ENCODE measurements at regions not wholly inside any gene's neighbourhood (a gene's known extent, or its start where the extent isn't known, plus 50 kb on each side); places are given as distances from the start of the nearest gene placed in this dataset.

GRCh38 chr6:74931558-74931957, 274.3 kb downstream of the COL12A1 start:
- H3K4me1 ChIP-seq: peaks cover 0 to 24% (median 0%) of the 10 kb centered on the region in 3 donors
- 38 to 45% methylated on average over 1 of the region's 1 CpG for WGBS, 2 donors
- TF ChIP-seq CTCF (IDR thresholded peaks at IDR 0.05) (no peak), POLR2A (IDR thresholded peaks at IDR 0.05) (no peak)

GRCh38 chr6:74928203-74928602, 277.6 kb downstream of the COL12A1 start:
- WGBS, 2 donors: 45 to 50% methylated on average over 4 of the region's 4 CpGs
- no peaks in the 10 kb centered on the region for H3K27me3 ChIP-seq
- DNase-seq: no peak

More at GRCh38 chr6:74931558-74931957, 274.3 kb downstream of the COL12A1 start:
- DNase-seq: no peak
- Histone ChIP-seq H3K4me3 (no peak overlapping the region), H3K27me3 (no peaks in the 10 kb centered on the region), H3K36me3 (no peaks in the 10 kb centered on the region), H3K27ac (no peak overlapping the region), H3K9me3 (no peaks in the 10 kb centered on the region)
- intact Hi-C loops (cut with DNase I): no loop called here

GRCh38 chr6:74927299-74927698, 278.6 kb downstream of the COL12A1 start:
- intact Hi-C loops (cut with DNase I): no loop called here
- Histone ChIP-seq H3K9me3 (no peaks in the 10 kb centered on the region), H3K4me1 (peaks cover 0 to 17% (median 0%) of the 10 kb centered on the region in 3 donors), H3K4me3 (no peak overlapping the region), H3K27me3 (no peaks in the 10 kb centered on the region), H3K36me3 (no peaks in the 10 kb centered on the region), H3K27ac (no peak overlapping the region)
- TF ChIP-seq CTCF (IDR thresholded peaks at IDR 0.05) (no peak), POLR2A (IDR thresholded peaks at IDR 0.05) (no peak)
- WGBS, 2 donors: 73 to 78% methylated on average over 3 of the region's 3 CpGs
- DNase-seq: no peak

More at GRCh38 chr6:74928203-74928602, 277.6 kb downstream of the COL12A1 start:
- no peaks in the 10 kb centered on the region for H3K9me3 ChIP-seq
- no peak overlapping the region for H3K27ac ChIP-seq
- TF ChIP-seq CTCF (IDR thresholded peaks at IDR 0.05) (no peak), POLR2A (IDR thresholded peaks at IDR 0.05) (no peak)
- intact Hi-C loops (cut with DNase I): no loop called here
- no peaks in the 10 kb centered on the region for H3K36me3 ChIP-seq
- no peak overlapping the region for H3K4me3 ChIP-seq
- H3K4me1 ChIP-seq: peaks cover 0 to 24% (median 0%) of the 10 kb centered on the region in 3 donors

- Histone ChIP-seq H3K36me3 (no peaks in the 10 kb centered on the region), H3K4me1 (peaks cover 0 to 2% (median 0%) of the 10 kb centered on the region in 3 donors), H3K27ac (no peak overlapping the region), H3K27me3 (no peaks in the 10 kb centered on the region), H3K4me3 (no peak overlapping the region), H3K9me3 (no peaks in the 10 kb centered on the region)
- intact Hi-C loops (cut with DNase I): no loop called here
- WGBS, 2 donors: 67 to 76% methylated on average over 5 of the region's 5 CpGs
- no peak for TF ChIP-seq POLR2A (IDR thresholded peaks at IDR 0.05)
- no peak for TF ChIP-seq CTCF (IDR thresholded peaks at IDR 0.05)
- no peak for DNase-seq
Observed at GRCh38 chr6:74925683-74926082, 280.2 kb downstream of the COL12A1 start.

- no peaks in the 10 kb centered on the region for H3K27me3 ChIP-seq
- no peaks in the 10 kb centered on the region for H3K9me3 ChIP-seq
- H3K4me3 ChIP-seq: no peak overlapping the region
- no peak for DNase-seq
- TF ChIP-seq CTCF (IDR thresholded peaks at IDR 0.05) (no peak), POLR2A (IDR thresholded peaks at IDR 0.05) (no peak)
- H3K36me3 ChIP-seq: no peaks in the 10 kb centered on the region
- no peaks in the 10 kb centered on the region for H3K4me1 ChIP-seq
- intact Hi-C loops (cut with DNase I): no loop called here
- H3K27ac ChIP-seq: no peak overlapping the region
- WGBS, 2 donors: 79 to 88% methylated on average over 3 of the region's 3 CpGs
Observed at GRCh38 chr6:74914888-74915287, 291.0 kb downstream of the COL12A1 start.
